Testis (tissue), 2 donors: ENCODE measurements at regions not wholly inside any gene's neighbourhood (a gene's known extent, or its start where the extent isn't known, plus 50 kb on each side); places are given as distances from the start of the nearest gene placed in this dataset.

Experiments
- POLR2A ChIP-seq: fragments of 450-650 bp; IDR thresholded peaks from one replicate; pipeline ENCODE4 v1.6.1; 2017; ENCODE audit warnings: antibody characterized with exemption, mild to moderate bottlenecking, moderate library complexity
- TF ChIP-seq, protein P1 (sequence below), 3 experiments: fragments of 450-650 bp in 2 of 3; fragments of 200-600 bp in 1 of 3; sonication (generic) in 1 of 3; IDR thresholded peaks; one replicate each; pipeline ENCODE4 v1.5.1; 2016 to 2019; ENCODE audit warnings: antibody characterized with exemption in 3 of 3, mild to moderate bottlenecking in 2 of 3, moderate library complexity in 1 of 3

DNA sequence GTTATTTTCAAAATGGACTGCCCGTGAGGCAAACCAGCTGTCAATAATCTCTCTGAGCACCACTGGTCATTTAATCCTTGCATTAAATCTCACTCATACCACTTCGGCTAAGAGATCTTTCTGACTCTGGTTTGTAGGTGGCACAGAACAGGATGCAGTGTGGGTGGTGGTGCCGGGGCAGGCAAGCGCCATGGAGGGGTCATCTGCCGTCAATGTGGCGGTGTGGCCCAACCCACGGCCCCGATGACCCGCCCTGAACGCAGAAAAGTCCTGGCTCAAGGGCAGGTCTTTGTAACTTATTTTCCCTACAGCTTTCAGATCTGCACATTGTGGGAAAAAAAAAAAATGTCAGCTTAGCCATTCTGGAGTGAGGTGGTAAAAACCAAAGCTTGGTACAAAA is 73.2 kb upstream of the MGMT start:
- TF ChIP-seq, protein P1, sequence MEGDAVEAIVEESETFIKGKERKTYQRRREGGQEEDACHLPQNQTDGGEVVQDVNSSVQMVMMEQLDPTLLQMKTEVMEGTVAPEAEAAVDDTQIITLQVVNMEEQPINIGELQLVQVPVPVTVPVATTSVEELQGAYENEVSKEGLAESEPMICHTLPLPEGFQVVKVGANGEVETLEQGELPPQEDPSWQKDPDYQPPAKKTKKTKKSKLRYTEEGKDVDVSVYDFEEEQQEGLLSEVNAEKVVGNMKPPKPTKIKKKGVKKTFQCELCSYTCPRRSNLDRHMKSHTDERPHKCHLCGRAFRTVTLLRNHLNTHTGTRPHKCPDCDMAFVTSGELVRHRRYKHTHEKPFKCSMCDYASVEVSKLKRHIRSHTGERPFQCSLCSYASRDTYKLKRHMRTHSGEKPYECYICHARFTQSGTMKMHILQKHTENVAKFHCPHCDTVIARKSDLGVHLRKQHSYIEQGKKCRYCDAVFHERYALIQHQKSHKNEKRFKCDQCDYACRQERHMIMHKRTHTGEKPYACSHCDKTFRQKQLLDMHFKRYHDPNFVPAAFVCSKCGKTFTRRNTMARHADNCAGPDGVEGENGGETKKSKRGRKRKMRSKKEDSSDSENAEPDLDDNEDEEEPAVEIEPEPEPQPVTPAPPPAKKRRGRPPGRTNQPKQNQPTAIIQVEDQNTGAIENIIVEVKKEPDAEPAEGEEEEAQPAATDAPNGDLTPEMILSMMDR (IDR thresholded peaks at IDR 0.05) = no peak
- TF ChIP-seq POLR2A = no peak
